SK-N-MC (cell line): ENCODE measurements at regions not wholly inside any gene's neighbourhood (a gene's known extent, or its start where the extent isn't known, plus 50 kb on each side); places are given as distances from the start of the nearest gene placed in this dataset.

Source experiments
- EZH2 ChIP-seq: fragments of 200-600 bp; sonication (generic); IDR thresholded peaks from one replicate; pipeline ENCODE4 v1.6.1; 2017; ENCODE audit warnings: antibody characterized with exemption
- FOXP2 ChIP-seq: optimal IDR thresholded peaks from 2 replicates; pipeline ENCODE3; 2011; ENCODE audit warnings: mild to moderate bottlenecking, moderate library complexity; ENCODE audit not compliant: insufficient read depth; ENCODE audit errors: extremely low read length, control extremely low read depth
- POLR2AphosphoS5 ChIP-seq: IDR thresholded peaks from 2 replicates; pipeline ENCODE4 v1.6.1; 2012; ENCODE audit warnings: mild to moderate bottlenecking, low read depth, low read length, borderline replicate concordance

DNA sequence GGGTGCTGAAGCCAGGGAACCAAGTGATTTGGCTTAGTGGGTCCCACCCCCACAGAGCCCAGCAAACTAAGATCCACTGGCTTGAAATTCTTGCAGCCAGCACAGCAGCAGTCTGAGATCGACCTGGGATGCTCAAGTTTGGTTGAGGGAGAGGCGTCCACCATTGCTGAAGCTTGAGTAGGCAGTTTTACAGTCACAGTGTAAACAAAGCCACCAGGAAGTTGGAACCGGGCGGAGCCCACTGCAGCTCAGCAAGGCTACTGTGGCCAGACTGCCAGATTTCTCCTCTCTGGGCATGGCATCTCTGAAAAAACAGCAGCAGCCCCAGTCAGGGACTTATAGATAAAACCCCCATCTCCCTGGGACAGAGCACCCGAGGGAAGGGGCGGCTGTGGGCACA is 424.1 kb upstream of the TENM4 start:
- no peak for TF ChIP-seq EZH2
- no peak for TF ChIP-seq POLR2AphosphoS5
- no peak for TF ChIP-seq FOXP2
